Epithelial cell of esophagus (primary cell): ENCODE measurements at regions not wholly inside any gene's neighbourhood (a gene's known extent, or its start where the extent isn't known, plus 50 kb on each side); places are given as distances from the start of the nearest gene placed in this dataset.
A peak's percentile ranks its signal among the peaks of the same experiment; 100 is the strongest.

Experiments used
- DNase-seq: peaks from one replicate; pipeline ENCODE4 v3.0.0; 2010; ENCODE audit warnings: low read depth
- H3K4me3 ChIP-seq: 2 replicates; pipeline ENCODE4 v1.5.1; 2011; ENCODE audit warnings: mild to moderate bottlenecking, low read length, control low read depth
- CTCF ChIP-seq: IDR thresholded peaks from 2 replicates; pipeline ENCODE4 v1.5.1; 2011; ENCODE audit warnings: low read depth, mild to moderate bottlenecking, low read length, control low read depth, inconsistent platforms; ENCODE audit not compliant: insufficient read depth; ENCODE audit errors: missing control alignments

GRCh38 chr2:12960671-12961070 is 243.9 kb downstream of the TRIB2 start:
- DNase-seq = no peak
- H3K4me3 ChIP-seq = no peak overlapping the region
- TF ChIP-seq CTCF = no peak

GRCh38 chr2:12964904-12965539 is 248.3 kb downstream of the TRIB2 start:
- no peak for TF ChIP-seq CTCF
- H3K4me3 ChIP-seq = no peak overlapping the region
- DNase-seq = no peak

DNA sequence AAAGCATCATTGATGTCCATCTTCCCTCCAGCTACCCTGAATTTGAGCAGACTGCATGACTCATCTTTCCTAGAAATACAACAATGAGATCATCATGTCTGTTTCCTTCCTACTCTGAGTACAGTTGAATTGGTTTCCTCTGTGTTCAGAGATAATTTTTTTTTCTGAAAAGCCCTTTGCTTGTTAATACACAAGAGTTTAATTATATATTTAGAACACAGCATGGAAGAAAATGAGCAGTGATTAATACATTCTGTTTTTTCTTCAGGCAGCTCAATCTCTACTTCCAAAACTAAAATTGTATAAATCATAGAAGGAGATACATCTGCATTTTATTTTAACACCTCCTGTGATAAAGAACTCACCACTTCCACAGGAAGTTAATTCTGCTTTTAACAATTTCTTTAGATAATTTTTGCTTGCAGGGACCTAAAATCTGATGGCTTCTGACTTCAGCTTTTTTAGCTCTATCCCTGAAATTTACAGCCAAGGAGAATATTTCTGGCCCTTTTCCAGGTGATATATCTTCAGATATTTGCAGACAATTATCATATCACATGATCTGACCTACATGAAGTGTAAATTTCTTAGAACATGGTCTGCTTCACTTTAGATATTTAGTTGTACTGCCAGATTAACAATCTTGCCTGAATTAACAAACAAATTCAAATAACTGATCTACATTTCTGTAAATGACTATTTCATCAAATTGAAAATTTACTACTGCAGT is 249.0 kb downstream of the TRIB2 start:
- no peak overlapping the region for H3K4me3 ChIP-seq
- DNase-seq = peak; percentile 72
- TF ChIP-seq CTCF = no peak

DNA sequence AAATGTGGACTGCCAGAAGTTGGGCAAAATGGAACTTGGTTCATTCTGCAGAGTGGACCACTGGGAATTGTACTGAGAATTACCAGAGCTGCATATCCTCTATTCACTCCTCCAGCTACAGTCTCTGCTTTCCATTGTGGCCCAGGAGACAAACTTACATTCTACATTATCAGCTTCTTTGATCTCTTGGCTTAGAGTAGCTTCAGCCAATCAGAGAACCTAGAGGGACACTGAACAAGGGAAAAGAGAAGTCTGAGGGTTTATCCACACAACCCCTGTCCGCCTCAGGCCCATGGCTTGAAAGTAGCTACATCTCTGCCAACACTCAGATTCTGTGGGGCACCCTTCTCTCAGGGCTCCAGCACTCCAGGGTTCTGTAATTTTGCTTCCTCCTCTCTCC is 251.1 kb downstream of the TRIB2 start:
- DNase-seq = no peak
- TF ChIP-seq CTCF = no peak
- H3K4me3 ChIP-seq = no peak overlapping the region

- TF ChIP-seq CTCF = no peak
- DNase-seq = no peak
- no peak overlapping the region for H3K4me3 ChIP-seq
Measured at GRCh38 chr2:12968399-12968798, 251.7 kb downstream of the TRIB2 start.

GRCh38 chr2:12970861-12971260 is 254.1 kb downstream of the TRIB2 start:
- no peak for TF ChIP-seq CTCF

More at GRCh38 chr2:12970861-12971260, 254.1 kb downstream of the TRIB2 start:
- DNase-seq = peak; percentile 90
- H3K4me3 ChIP-seq = no peak overlapping the region
